H1 (cell line): ENCODE measurements at regions not wholly inside any gene's neighbourhood (a gene's known extent, or its start where the extent isn't known, plus 50 kb on each side); places are given as distances from the start of the nearest gene placed in this dataset.

Experiments used
- CHD7 ChIP-seq: fragments of 300-600 bp; sonication (generic); IDR thresholded peaks from 2 replicates; pipeline ENCODE4 v1.7.1; 2012; ENCODE audit warnings: low read length, moderate library complexity, mild to moderate bottlenecking, inconsistent platforms; ENCODE audit not compliant: insufficient replicate concordance

GRCh38 chr11:16421826-16422225 is 65.5 kb upstream of the SOX6 start (continued):
- TF ChIP-seq CHD7: no peak
- TF ChIP-seq, all 59 proteins: peak for 0
